GM18861 (cell line): ENCODE measurements at regions not wholly inside any gene's neighbourhood (a gene's known extent, or its start where the extent isn't known, plus 50 kb on each side); places are given as distances from the start of the nearest gene placed in this dataset.

ENCODE experiments used
- ATAC-seq: cut with Tn5 transposase; IDR thresholded peaks from one replicate; pipeline ENCODE4 v1.9.1; 2021; ENCODE audit not compliant: unreplicated experiment

DNA sequence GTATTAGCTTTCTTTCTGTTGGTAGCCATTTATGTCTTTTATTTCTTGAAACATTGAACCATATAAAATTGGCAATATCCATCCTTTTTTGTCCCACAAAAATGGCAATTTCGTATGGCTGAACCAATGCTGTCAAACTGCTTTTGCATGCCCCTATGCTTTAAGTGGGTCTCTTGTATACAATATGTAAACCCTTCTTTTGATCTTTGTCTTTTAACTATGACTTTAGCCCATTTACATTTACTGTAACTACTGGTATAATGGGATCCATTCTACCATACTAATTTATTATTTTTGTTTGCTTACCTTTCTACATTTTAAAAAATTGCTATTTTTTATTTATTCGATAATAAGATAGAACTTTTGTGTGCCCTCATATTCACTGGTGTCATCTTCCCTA, 93.4 kb downstream of the TENT4A start:
- no peak for ATAC-seq

DNA sequence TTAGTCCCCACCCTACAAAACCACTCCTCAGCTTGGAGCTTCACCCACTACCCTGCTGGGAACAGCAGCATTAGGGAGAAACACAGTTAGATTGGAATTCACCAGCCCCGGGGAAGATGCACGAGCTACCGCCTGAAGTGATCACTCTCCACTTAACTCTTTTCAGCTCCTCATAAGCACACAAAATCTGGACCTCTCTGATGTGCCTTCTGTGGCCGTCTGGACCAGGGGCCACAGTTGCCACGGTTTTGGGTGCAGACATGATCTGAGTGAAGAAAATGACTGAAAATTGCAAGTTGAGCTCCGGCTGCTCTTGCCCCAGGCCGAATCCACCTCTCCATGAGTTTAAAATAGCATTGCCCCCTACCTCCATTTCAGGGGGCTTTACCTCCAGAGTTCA, 95.2 kb downstream of the TENT4A start:
- no peak for ATAC-seq

DNA sequence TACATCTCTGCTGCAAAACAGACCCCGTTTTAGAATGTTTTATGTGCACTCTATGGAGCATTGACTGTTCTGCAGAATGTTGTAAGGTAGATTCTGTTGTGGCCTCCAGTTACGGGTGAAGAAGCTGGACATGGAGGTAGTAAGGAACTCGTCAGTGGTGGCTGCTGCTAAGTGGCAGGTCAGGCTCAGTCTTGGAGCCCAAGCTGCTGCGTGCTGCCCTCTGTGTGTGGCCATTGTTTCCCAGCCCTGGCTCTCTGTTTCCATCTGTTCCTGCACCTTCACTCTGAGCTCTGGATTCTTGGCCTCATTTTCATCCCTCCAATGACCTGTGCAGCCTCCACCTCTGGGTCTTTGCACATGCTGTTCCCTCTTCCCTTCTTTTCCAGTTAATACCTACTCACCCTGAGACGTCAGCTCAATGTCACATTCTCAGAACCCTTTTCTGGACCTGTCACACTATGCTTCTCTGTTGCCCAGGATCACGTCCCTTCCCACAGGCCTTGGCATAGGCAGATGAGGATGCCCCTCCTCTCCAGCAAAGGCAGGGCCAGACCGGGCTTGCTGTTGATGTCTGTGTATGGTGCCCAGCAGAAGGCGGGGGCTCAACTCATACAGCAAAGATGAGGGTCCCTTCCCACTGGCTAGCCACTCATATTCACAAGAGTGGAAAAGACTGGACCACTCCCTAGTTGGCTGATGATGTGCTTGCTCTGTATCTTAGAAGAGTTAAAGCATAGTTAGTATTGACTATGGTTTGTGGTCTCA, 97.6 kb downstream of the TENT4A start:
- no peak for ATAC-seq

- ATAC-seq: no peak
These were observed 98.9 kb downstream of the TENT4A start for GRCh38 chr5:6812091-6812490.

DNA sequence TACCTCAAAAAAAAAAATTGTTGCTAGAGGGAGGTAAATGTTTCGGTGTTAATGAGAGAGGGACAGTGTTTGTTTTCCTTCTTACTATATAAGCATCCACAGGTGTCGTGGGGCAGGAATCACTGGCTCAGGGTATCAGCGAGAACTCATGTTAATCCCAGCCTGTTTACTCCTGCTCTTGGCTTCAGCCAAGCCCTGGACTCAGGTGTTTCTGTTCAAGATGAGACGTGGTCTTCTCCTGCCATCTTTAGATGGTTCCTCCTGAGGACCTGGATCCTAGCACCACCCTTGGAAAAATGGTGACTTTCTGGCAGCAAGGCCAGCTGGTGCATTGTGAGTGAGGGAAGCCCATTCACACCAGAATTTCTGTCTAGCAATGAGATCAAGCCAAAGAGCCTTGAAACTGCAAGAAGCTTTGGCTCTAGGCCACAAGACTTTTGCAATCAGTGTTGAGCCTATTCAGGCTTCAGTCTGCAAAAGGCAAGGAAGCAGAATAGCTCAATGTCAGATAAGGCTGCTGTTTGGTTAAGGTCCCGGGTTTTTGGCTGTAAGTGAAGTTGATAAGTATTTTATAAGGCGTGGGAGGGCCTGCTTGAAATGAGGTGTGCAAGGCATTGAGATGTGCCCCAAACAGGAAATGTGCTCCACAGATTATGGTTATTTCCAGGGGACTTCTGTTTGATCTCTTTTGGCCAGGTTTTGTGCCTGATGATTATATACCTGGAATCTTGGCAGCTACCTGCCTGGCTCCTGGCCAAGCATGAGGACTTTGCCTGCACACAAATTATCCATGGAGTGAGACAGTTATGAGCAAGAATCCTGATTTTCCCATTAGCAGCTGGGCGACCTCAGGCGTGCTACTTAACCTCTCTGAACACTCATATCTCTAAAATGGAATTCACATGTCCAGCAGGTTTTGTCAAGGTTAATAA, 99.8 kb downstream of the TENT4A start:
- no peak for ATAC-seq

GRCh38 chr5:6814816-6815215, 101.6 kb downstream of the TENT4A start:
- ATAC-seq: no peak

DNA sequence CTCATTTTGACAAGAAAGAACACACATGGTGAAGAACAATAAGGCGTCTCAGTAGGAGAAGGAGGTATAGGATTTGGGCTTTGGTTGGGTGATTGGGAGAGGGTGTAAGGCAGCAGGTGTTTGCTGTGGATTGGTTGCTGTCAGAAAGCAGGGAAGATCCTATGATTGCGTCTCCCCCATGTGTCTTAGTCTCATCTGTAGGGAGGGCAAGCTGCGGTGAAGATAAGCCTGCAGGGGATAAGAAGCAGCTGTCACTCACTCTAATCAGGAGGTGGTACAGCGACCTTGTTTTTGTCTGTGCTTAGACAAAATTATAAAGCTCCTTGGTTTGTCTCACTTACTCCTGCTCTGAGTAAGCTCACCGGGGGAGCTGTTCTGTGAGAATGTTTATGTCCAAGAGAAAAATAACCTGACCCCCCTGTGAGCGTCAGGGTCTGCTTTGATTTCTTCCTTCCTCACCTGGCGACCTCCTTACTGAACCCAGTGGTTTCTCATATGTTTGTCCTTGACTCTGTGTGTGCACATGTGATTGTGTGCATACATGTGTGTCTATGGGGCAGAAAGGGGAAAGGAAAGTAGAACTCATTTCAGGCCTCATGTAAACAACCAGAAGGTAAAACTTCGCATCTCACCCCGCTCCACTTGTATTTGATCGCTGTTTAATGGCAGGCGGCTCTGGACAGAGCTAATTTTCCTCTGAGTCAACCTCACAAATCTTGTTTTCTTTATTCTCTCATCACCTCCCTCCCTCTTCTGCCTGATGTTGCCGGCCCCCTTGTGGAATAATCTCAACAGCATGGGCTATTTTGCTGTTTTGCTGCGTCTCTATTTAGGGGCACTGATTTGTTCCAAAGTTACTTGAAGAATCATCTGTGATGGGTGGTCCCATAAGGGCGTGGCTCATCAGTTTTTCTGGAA, 105.6 kb downstream of the TENT4A start:
- ATAC-seq: no peak

DNA sequence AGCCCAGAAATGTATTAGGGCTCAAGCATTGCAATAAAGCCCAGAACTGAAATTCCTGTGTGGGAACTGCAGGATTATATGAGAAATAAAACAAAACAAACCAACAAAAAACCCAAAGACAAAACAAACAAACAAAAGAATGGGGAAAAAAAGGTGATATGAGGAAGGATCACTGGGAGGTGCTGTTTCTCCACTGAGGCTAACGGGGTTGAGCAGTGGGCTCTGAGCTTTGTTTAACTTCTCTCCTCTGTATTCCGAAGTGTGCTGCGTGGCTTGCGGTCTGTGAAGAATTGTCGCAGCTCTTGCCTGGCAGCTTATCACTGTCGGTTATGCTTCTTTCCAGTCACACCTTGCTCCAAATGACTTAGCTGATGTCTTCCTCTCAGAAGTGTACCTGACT, 106.3 kb downstream of the TENT4A start:
- no peak for ATAC-seq

GRCh38 chr5:6820851-6821479, 107.7 kb downstream of the TENT4A start:
- ATAC-seq: peak; percentile 55

DNA sequence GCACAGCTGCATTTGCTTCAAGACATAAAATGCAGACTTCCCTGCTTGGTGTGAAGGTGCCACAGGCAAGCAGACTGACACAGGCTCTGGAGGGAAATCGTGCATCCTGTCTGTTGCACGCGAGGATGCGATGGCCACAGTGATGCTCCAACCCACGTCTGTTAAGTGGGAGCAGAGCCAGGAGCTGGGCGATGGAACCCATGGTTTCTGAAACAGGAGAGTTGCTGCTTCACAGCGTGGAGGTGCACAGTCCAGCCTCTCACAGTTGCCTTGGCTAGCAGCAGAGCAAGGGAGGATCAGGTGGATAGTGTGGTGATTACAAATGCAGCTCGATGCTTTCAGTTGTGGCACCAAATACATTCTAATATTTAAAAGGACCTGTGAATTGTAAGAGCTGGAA, 108.8 kb downstream of the TENT4A start:
- ATAC-seq: no peak

DNA sequence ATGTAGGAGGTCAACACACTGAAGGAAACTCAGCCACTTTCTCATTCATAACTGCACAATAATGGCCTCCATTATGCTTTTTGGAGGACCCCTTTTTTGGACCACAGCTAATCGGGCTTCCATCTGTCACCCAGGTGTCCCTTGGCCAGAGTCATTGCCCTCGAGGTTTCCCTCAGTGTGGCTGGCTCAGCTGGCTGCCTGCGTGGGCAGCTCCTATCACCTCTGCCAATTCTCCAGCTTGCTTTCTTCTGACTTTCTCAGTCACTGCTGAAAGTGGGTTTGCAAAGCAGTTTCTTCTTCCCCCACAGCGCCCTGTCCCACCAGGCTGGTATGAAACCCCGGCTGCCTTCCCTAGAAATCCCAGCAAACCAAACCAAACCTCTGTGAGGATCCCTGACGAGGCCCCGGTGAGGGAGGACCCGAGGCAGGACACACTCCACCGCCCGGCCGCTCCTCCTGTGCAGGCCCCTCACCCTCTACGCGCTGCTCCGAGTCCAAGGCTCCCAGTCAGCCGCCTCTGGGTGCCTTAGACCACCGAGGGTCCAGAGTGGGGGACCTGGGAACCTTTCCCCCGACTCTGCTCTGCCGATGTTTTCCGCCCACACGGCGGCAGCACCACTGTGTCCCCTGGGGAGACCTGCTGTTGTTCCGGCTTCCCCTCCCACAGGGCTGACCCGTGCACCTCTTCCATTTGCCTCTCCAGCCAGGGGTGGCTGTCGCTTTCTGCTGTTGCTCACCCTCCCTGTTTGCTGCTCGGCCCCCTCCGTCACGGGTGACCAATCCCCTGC, 109.5 kb downstream of the TENT4A start:
- ATAC-seq: no peak

DNA sequence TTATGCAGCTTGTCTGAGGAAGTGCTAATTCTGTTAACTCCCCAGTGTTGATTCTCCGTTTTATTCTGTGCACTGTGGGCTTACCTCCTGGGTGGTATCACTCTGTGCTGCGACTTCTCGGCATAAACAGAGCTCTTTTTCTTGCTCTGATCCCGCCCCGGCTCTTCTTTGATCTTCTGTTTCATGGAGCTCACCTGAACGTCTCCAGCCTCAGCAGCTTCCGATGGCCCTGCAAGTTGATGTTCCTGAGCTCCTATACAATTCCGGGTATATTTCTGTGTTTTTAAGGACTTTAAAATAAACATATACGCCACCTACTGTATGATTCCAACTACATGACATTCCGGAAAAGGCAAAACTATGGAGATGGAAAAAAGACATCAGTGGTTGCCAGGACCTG, 110.8 kb downstream of the TENT4A start:
- ATAC-seq: no peak

- ATAC-seq: no peak
These were observed 112.5 kb downstream of the TENT4A start for GRCh38 chr5:6825678-6826244.

GRCh38 chr5:6826756-6827155, 113.5 kb downstream of the TENT4A start:
- ATAC-seq: no peak

- ATAC-seq: peak; percentile 73
These were observed 114.4 kb downstream of the TENT4A start for GRCh38 chr5:6827526-6828219.

DNA sequence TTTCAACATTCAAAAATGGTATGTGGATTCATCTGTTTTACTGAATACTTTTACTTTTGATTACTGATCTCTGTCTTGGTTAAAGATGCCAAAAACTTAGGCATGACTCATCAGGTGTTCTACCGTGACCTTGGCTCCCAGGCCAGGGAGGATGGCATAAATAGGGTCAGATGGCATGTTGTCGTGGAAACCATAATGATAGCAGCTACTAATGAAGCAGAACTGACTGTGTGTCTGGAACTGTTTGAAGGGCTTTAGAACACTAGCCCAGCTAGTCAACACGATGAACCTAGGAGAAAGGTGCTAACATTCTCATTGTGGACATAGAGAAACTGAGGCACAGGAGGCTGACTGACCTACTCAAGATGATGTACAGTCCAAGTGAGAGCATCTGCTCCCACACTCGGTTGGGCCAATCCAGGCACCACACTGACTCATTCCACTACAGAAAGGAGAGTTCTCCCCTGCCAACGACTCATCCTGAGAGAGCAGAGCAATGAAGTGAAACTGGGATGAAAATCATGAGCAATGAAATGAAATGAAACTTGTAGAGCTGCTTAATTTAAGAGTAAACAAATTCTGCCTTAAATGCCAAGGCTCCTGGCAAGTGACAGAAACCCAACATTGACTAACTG, 116.0 kb downstream of the TENT4A start:
- ATAC-seq: peak; percentile 74

- no peak for ATAC-seq
These were observed 117.5 kb downstream of the TENT4A start for GRCh38 chr5:6830643-6831239.
